Left renal pelvis (tissue), 4 donors: ENCODE measurements at regions not wholly inside any gene's neighbourhood (a gene's known extent, or its start where the extent isn't known, plus 50 kb on each side); places are given as distances from the start of the nearest gene placed in this dataset.

Experiments used
- DNase-seq, 4 donors: peaks; one replicate each; pipeline ENCODE4 v3.0.0-alpha.2; 2013; ENCODE audit warnings: low read depth in 4 of 4, low spot score in 3 of 4

DNA sequence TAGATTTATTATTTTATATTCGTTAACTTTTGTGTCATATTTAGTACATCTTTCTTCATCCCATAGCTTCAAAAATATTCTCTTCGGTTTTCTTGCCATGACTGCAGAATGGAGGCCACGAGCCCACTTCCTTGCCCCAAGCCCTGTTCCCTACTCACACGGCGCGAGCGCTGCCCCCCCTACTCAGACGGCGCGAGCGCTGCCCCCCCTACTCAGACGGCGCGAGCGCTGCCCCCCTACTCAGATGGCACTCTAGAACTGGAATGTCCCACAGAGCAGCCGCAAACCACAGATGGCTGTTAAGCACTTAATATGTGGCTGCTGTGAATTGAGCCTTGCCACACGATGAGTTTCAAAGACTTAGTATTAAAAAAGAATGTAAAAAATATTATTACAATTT is 102.2 kb upstream of the PEG3 start:
- no peak for DNase-seq

DNA sequence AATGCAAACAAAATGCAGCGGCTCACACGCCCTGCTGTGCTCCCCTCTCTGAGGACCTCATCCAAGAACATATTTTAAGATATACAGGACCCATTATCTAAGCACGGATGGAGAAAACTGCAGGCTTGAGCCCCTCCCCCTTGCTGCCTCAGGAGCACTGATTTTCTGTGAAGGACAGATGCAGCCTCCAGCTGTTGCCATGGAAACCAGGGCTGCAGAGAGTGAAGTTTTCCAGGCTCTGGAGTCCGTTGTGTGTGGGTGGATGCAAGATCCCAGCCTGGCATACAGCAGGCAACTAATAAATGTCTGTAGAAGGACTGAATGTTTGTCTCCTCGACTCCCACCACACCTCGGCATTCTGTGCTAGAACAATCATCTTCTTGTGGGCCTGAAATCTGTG is 105.6 kb upstream of the PEG3 start:
- no peak for DNase-seq

DNA sequence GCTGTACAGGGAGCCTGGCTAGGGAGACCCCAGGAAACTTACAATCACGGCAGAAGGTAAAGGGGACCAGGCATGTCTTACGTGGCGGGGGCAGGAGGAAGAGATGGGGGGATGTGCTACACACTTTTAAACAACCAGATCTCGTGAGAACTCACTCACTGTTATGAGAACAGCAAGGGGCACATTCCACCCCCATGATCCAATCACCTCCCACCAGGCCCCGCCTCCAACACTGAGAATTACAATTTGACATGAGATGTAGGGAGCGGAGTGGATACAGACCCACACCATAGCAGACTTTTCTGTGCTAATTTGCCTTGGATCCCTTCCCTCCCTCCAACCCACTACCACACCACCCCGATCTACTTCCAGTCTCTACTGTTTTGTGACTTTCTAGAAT is 106.7 kb upstream of the PEG3 start:
- no peak for DNase-seq

GRCh38 chr19:56949626-56950025 is 109.1 kb upstream of the PEG3 start:
- no peak for DNase-seq

GRCh38 chr19:56951672-56952071 is 111.1 kb upstream of the PEG3 start:
- DNase-seq = no peak

DNA sequence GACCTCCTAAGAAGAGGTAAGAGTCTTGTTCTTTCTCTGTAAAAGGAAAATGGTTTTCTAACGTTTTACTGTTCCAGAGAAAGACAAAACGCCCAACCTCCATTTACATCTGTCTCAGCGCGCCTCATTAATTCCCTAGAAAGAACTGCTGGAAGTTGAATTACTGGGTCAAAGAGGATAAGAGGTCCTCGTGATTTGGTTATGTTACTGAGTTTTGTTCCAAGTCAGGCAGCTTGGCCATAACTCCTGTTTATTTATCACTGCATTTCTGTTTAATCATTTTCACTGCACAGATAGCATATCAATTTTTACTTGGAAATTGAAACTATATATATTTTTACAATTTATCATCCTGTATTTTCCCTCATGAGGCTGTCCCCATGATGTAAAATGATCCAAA is 112.9 kb upstream of the PEG3 start:
- DNase-seq = no peak

DNA sequence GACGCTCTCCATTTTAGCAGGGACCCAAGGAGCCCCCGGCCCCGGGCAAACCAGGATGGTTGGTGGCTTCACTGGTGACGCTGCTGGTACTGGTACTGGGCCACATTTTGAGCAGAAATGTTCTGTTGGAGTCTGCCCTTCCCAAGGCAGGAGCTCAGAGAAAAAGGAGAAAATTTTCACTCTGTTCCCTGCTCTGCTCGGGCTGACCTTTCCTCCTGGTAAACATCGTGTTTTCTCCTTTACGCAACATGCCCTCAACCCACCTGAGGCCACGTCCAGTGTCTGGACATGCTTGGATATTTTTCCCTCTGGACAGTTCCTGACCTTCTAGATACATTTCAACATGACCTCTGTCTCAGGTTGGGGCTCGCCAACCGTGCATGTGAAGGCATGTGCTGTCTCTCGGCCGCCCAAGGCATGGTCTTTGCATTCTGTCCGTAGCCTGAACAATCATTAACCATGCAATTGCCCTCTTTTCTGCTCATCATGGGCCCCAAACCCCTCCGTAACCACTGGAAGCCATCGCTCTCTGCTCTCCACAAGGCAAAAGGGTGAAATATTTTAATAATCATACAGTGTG is 115.2 kb upstream of the PEG3 start:
- no peak for DNase-seq

DNA sequence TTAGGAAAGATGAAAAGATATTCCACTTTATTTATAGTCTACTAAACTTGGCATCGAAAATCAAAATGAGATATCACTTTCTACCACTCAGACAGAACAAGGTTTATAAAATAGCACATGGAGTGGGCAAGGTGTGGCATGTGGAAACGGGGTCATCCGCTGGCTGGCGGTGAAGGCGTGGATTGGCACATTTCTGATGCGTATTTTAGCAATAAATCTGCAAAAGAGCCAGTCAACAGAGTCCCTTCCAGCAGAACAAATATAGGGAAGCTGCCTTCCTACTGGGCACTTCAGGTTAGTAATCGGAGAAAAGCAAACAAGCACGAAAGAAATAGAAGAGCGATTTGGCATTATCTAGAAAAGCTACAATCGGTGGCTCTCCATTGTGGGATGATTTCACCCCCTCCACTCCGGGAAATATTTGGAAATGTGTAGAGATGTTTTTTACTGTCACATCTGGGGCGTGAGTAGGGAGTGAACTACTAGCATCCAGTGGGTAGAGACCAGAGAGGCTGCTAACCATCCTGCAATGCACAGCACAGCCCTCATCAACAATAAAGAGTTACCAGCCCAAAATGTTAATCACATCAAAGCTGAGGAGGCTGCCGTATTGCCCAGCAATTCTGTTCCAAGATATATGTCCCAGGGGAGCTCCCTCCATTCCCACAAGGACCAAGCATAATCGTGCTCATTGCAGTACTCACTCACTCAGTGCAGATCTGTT is 116.1 kb upstream of the PEG3 start:
- DNase-seq = no peak

DNA sequence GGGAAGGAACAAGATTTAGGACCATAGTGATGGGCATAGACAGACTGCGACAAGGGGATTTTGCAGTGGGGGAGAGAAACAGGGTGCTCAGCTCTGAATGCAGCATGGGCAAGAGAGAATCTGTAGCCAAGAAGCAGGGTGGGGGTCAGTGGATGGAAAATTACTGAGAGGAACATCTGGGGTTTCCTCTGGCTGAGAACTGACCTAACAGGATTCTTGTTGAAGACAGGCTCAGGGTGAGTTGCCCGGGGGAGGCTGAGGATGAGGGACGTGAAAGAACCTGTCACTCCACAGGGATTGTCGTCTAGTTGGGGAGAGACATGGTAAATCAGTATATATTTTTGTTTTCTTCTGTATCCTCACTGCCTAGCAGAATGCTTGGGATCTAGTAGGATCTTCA is 118.7 kb upstream of the PEG3 start:
- no peak for DNase-seq

GRCh38 chr19:56960959-56961543 is 120.5 kb upstream of the PEG3 start:
- DNase-seq = no peak

DNA sequence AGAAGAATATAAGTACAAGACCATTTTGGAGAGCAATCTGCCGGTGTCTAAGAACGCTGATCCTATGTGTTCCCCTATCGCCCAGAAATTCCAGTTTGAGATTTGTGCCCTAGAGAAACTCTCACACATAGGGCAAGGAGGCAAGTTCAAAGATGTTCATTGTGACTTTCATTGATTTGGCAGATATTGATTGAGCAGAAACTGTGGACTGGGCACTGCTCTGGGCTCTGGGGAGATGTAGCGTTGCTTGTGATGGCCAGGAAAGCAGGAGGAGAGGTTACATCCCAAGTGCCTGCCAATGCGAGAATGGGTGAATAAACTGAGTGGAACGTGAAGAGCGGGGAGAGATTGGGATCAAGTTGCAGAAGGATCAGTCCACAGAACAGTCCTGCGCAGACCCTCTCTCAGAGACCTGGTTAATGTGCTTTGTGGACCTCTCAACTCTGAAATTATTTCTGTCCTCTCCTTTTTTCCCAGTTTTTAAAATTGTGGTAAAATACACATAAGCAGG is 123.9 kb upstream of the PEG3 start:
- DNase-seq = no peak

GRCh38 chr19:56966225-56966696 is 125.7 kb upstream of the PEG3 start:
- DNase-seq = peak in 2 of 4 donors; percentile 78 to 80

- DNase-seq = no peak
Observed at GRCh38 chr19:56966697-56967299, 126.3 kb upstream of the PEG3 start.

DNA sequence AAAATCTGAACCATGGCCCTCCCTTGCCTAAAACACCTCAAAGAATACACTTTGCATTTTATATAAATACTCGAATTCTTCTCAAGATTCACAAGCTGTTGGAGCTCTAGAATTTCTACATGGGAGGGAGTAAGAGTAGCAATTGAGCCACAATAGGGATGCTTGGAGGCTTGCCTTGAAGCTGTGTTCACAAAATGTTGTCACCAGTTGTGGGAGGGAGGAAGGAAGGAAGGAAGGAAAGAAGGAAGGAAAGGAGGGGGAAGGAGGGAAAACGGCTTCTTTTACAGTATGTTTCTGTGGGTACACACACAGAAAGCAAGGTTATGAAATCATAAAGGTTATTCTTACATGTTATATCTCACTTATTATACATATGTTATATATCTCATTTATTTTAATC is 128.6 kb upstream of the PEG3 start:
- no peak for DNase-seq

- DNase-seq = no peak
Observed at GRCh38 chr19:56969759-56970178, 129.2 kb upstream of the PEG3 start.

- no peak for DNase-seq
Observed at GRCh38 chr19:56971230-56971629, 130.7 kb upstream of the PEG3 start.

DNA sequence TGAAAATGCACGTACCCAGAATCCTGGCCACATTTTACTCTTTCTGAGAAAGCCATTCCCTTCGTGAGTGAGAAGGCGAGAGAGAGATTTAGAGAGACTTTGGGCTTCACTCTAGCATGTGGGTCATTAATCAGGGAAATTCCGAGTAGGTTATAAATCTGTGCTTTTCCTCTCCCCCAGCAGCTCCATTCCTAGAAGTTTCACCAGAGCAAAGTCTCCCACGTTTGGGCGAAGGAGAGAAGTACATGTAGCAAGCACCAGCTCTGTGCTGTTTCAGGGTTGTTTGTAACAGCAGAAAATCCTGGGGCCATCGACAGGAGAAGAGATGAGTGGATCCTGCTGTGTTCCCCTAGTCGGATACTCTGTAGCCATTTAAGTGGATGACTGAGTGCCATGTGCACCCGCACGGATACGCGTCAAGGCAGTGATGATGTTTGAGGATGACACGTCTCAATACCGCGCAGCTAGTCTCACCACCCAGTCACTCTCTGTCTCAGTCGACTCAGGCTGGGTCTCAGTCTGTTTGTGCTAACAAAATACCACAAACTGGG is 131.8 kb upstream of the PEG3 start:
- DNase-seq = peak in 1 of 4 donors; percentile 82

DNA sequence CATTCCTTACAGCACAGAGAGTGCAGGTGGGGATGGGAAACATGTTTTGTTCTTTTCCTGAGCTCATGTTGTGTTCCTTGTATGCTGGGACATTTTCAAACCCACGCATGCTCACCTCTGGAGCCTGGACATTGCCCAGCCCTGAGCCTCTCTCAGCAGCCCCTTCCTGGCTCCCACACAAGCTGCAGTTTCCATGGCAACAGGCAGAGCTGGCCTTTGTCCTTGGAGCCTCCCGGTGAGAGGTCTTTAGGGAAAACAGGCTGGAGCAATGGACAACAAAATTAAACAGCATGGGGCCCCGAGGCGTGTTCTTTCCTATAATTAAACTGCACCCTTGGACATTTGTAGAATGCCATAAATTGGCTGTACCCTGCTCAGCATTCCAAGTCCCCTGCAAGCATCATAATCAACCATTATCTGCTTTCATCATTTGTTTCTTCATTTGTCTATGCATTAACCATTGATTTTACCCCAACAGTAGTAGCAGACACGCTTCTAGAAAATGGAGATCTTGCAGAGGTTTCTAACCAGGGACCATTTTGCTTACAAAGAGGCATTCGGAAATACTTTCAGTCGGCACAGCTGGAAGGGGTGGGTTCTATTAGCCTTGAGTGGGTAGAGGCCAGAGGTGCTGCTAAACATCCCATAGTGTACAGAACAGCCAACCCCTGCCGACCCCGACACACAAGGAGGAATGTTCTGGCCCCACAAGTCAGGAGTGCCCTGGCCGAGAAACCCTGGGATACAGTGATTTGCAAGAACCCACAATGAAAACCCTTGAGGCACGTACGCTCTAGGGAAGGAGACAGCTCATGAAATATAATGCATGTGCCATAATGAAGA is 133.4 kb upstream of the PEG3 start:
- no peak for DNase-seq

- no peak for DNase-seq
Observed at GRCh38 chr19:56974556-56975207, 134.2 kb upstream of the PEG3 start.

GRCh38 chr19:56976300-56976699 is 135.8 kb upstream of the PEG3 start:
- DNase-seq = no peak
